Kidney glomerular epithelial cell (primary cell): ENCODE measurements at regions not wholly inside any gene's neighbourhood (a gene's known extent, or its start where the extent isn't known, plus 50 kb on each side); places are given as distances from the start of the nearest gene placed in this dataset.
"Not testable (repeated sequence)": the region's sequence is repeated elsewhere in the genome, so short reads cannot be mapped to it uniquely, and the experiment has no call there.

ENCODE experiments used
- DNase-seq: peaks from one replicate; lab custom pipeline; 2025; lab: John Stamatoyannopoulos, UW

- no peak for DNase-seq
Measured at GRCh38 chr11:71182791-71183677, 69.3 kb downstream of the SHANK2 start.

GRCh38 chr11:71181566-71181965, 70.8 kb downstream of the SHANK2 start:
- no peak for DNase-seq

- no peak for DNase-seq
Measured at GRCh38 chr11:71180694-71181470, 71.5 kb downstream of the SHANK2 start.

- DNase-seq = no peak
Measured at GRCh38 chr11:71179877-71180605, 72.3 kb downstream of the SHANK2 start.

GRCh38 chr11:71178076-71178475, 74.3 kb downstream of the SHANK2 start:
- no peak for DNase-seq

GRCh38 chr11:71176812-71177211, 75.6 kb downstream of the SHANK2 start:
- no peak for DNase-seq

GRCh38 chr11:71173709-71174108, 78.7 kb downstream of the SHANK2 start:
- DNase-seq = no peak

- DNase-seq = no peak
Measured at GRCh38 chr11:71172680-71173079, 79.7 kb downstream of the SHANK2 start.

GRCh38 chr11:71171576-71171975, 80.8 kb downstream of the SHANK2 start:
- no peak for DNase-seq

- DNase-seq = no peak
Measured at GRCh38 chr11:71170624-71171423, 81.6 kb downstream of the SHANK2 start.

GRCh38 chr11:71169313-71169712, 83.1 kb downstream of the SHANK2 start:
- no peak for DNase-seq

- DNase-seq = not testable (repeated sequence)
Measured at GRCh38 chr11:71167814-71168213, 84.6 kb downstream of the SHANK2 start.

- DNase-seq = no peak
Measured at GRCh38 chr11:71165771-71166170, 86.6 kb downstream of the SHANK2 start.

GRCh38 chr11:71164621-71165020, 87.8 kb downstream of the SHANK2 start:
- no peak for DNase-seq

- DNase-seq = no peak
Measured at GRCh38 chr11:71164186-71164585, 88.2 kb downstream of the SHANK2 start.

GRCh38 chr11:71163371-71163770, 89.0 kb downstream of the SHANK2 start:
- no peak for DNase-seq

GRCh38 chr11:71158936-71159335, 93.4 kb downstream of the SHANK2 start:
- no peak for DNase-seq

- DNase-seq = not testable (repeated sequence)
Measured at GRCh38 chr11:71157676-71158075, 94.7 kb downstream of the SHANK2 start.

GRCh38 chr11:71156301-71156700, 96.1 kb downstream of the SHANK2 start:
- no peak for DNase-seq

- DNase-seq = no peak
Measured at GRCh38 chr11:71155846-71156245, 96.5 kb downstream of the SHANK2 start.

GRCh38 chr11:71154261-71154805, 98.0 kb downstream of the SHANK2 start:
- no peak for DNase-seq
